ENCODE measurements at regions not wholly inside any gene's neighbourhood (a gene's known extent, or its start where the extent isn't known, plus 50 kb on each side); places are given as distances from the start of the nearest gene placed in this dataset.
A peak's percentile ranks its signal among the peaks of the same experiment; 100 is the strongest.

- Histone ChIP-seq H3K27me3 (ENCODE audit: control insufficient read depth in 1 of 2, insufficient read depth in 2 of 2, low read length in 2 of 2) (no peaks in the 10 kb centered on the region), H3K9ac (ENCODE audit: insufficient read depth, low read depth, low read length) (no peak overlapping the region), H3K36me3 (replicated peaks in 1 of 2; ENCODE audit: control insufficient read depth in 1 of 2, insufficient read depth in 2 of 2, low read length in 2 of 2) (no peaks in the 10 kb centered on the region), H3K4me2 (ENCODE audit: low read depth, low read length) (no peak overlapping the region), H3K9me3 (ENCODE audit: low read length) (no peaks in the 10 kb centered on the region), H3K4me3 (replicated peaks in 1 of 3; ENCODE audit: insufficient read depth in 1 of 3, low read depth in 2 of 3, low read length in 3 of 3) (no peak overlapping the region), H3K4me1 (ENCODE audit: insufficient read depth, low read length) (peaks cover 6% of the 10 kb centered on the region), H3K79me2 (ENCODE audit: insufficient read depth, low read length) (no peaks in the 10 kb centered on the region), H3K27ac (ENCODE audit: extremely low read length, insufficient read depth, low read length) (no peak overlapping the region), H4K20me1 (ENCODE audit: insufficient read depth, low read length) (no peaks in the 10 kb centered on the region), H2AFZ (ENCODE audit: low read length) (no peak overlapping the region)
- TF ChIP-seq SRF (IDR thresholded peaks at IDR 0.05; ENCODE audit: low read depth, low read length) (no peak), ARNT (IDR thresholded peaks at IDR 0.05) (no peak), ZFP36L2 (CRISPR knock-in tag; IDR thresholded peaks at IDR 0.05) (no peak), RFX1 (IDR thresholded peaks at IDR 0.05) (no peak), ATF7 (IDR thresholded peaks at IDR 0.05) (peak; percentile 73), ATF7 (CRISPR knock-in tag; IDR thresholded peaks at IDR 0.05) (no peak)
- TF ChIP-seq, protein P1, sequence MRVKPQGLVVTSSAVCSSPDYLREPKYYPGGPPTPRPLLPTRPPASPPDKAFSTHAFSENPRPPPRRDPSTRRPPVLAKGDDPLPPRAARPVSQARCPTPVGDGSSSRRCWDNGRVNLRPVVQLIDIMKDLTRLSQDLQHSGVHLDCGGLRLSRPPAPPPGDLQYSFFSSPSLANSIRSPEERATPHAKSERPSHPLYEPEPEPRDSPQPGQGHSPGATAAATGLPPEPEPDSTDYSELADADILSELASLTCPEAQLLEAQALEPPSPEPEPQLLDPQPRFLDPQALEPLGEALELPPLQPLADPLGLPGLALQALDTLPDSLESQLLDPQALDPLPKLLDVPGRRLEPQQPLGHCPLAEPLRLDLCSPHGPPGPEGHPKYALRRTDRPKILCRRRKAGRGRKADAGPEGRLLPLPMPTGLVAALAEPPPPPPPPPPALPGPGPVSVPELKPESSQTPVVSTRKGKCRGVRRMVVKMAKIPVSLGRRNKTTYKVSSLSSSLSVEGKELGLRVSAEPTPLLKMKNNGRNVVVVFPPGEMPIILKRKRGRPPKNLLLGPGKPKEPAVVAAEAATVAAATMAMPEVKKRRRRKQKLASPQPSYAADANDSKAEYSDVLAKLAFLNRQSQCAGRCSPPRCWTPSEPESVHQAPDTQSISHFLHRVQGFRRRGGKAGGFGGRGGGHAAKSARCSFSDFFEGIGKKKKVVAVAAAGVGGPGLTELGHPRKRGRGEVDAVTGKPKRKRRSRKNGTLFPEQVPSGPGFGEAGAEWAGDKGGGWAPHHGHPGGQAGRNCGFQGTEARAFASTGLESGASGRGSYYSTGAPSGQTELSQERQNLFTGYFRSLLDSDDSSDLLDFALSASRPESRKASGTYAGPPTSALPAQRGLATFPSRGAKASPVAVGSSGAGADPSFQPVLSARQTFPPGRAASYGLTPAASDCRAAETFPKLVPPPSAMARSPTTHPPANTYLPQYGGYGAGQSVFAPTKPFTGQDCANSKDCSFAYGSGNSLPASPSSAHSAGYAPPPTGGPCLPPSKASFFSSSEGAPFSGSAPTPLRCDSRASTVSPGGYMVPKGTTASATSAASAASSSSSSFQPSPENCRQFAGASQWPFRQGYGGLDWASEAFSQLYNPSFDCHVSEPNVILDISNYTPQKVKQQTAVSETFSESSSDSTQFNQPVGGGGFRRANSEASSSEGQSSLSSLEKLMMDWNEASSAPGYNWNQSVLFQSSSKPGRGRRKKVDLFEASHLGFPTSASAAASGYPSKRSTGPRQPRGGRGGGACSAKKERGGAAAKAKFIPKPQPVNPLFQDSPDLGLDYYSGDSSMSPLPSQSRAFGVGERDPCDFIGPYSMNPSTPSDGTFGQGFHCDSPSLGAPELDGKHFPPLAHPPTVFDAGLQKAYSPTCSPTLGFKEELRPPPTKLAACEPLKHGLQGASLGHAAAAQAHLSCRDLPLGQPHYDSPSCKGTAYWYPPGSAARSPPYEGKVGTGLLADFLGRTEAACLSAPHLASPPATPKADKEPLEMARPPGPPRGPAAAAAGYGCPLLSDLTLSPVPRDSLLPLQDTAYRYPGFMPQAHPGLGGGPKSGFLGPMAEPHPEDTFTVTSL (CRISPR knock-in tag; IDR thresholded peaks at IDR 0.05; ENCODE audit: borderline replicate concordance) = no peak
- in situ Hi-C loops (cut with HindIII; ENCODE audit: extremely low pct_ligation_motif_present, low pct_unique_long_range_greater_than_20kb) (no loop called here), intact Hi-C loops (cut with micrococcal nuclease; ENCODE audit: unreplicated experiment) (no loop called here)
- DNase-seq (ENCODE audit: low spot score) (no peak), FAIRE-seq (no peak), ATAC-seq (no peak)
- 51% methylated on average over 7 of the region's 7 CpGs for WGBS (ENCODE audit: low lambda C conversion rate)
- BruUV-seq (replicated peaks) = no TSS peak
- ChIA-PET CTCF (ENCODE audit: low intra/inter-chr PET ratio, low total read pairs) (no interaction called here), POLR2A (no interaction called here)
These were observed 509.6 kb upstream of the USP24 start for GRCh38 chr1:55724551-55725325.
